Adrenal gland (tissue), 9 donors: ENCODE measurements at regions not wholly inside any gene's neighbourhood (a gene's known extent, or its start where the extent isn't known, plus 50 kb on each side); places are given as distances from the start of the nearest gene placed in this dataset.

Experiments
- DNase-seq, 7 donors: peaks; one replicate each; pipeline ENCODE4 v3.0.0-alpha.2; 2019 to 2020
- H3K27ac ChIP-seq, 5 donors: fragments of 200-600 bp; sonication (generic) in 4 of 5; 1 replicate in 3 of 5; 2 replicates in 2 of 5; pipeline versions ENCODE4 v1.5.1 to v1.8.0; 2016 to 2020; ENCODE audit warnings: mild to moderate bottlenecking in 1 of 5
- H3K27me3 ChIP-seq: fragments of 200-600 bp; 2 replicates; pipeline ENCODE4 v1.8.0; 2021
- H3K36me3 ChIP-seq, 2 donors: fragments of 200-600 bp; replicated peaks in 1 of 2; 1 replicate in 1 of 2; 2 replicates in 1 of 2; pipeline versions ENCODE4 v1.5.1 to v1.8.0; 2018 to 2022
- H3K4me1 ChIP-seq, 2 donors: fragments of 200-600 bp; replicated peaks in 1 of 2; 1 replicate in 1 of 2; 2 replicates in 1 of 2; pipeline versions ENCODE4 v1.5.1 to v1.8.0; 2018 to 2021
- H3K4me3 ChIP-seq, 4 donors: fragments of 200-600 bp; sonication (generic) in 3 of 4; one replicate each; pipeline ENCODE4 v1.5.1; 2016 to 2018
- H3K9me3 ChIP-seq, 3 donors: fragments of 200-600 bp; sonication (generic) in 1 of 3; replicated peaks in 1 of 3; 1 replicate in 2 of 3; 2 replicates in 1 of 3; pipeline versions ENCODE4 v1.5.1 to v1.8.0; 2016 to 2021
- POLR2A ChIP-seq, 2 donors: fragments of 450-650 bp; IDR thresholded peaks; one replicate each; pipeline ENCODE4 v1.6.1; 2017; ENCODE audit warnings: antibody characterized with exemption in 2 of 2, mild to moderate bottlenecking in 2 of 2, moderate library complexity in 1 of 2
- WGBS, 4 donors: extraction: QIAGEN DNeasy Blood & Tissue Kit in 2 of 4; methylation state at CpG; one replicate each; pipeline versions ENCODE4 v1.1.5 to v1.1.7; 2013 to 2017; 5-methylcytosine and 5-hydroxymethylcytosine counted together
- intact Hi-C, 2 donors: fragments of 100-400 bp; cut with DNase I; formaldehyde crosslinking; loops; one replicate each; pipeline versions ENCODE4 v1.14.1 to v1.15.0; 2022 to 2023
- TF ChIP-seq, protein P1 (sequence below), 6 experiments: fragments of 450-650 bp in 4 of 6; fragments of 200-600 bp in 2 of 6; sonication (generic) in 1 of 6; IDR thresholded peaks; 1 replicate in 5 of 6; 2 replicates in 1 of 6; pipeline versions ENCODE4 v1.5.1 to v1.8.0; 2016 to 2021; ENCODE audit warnings: antibody characterized with exemption in 6 of 6, mild to moderate bottlenecking in 2 of 6, moderate library complexity in 1 of 6
- donor health status: healthy with polysubstance abuse.
- donor health status: Bipolar disorder and iron deficiency.
- donor health status: DM: yes; HTN: yes; CAD: no.
- donor health status: DM: no; HTN: no; CAD: no.
- donor health status: DM: no; HTN: no; CAD: no.

DNA sequence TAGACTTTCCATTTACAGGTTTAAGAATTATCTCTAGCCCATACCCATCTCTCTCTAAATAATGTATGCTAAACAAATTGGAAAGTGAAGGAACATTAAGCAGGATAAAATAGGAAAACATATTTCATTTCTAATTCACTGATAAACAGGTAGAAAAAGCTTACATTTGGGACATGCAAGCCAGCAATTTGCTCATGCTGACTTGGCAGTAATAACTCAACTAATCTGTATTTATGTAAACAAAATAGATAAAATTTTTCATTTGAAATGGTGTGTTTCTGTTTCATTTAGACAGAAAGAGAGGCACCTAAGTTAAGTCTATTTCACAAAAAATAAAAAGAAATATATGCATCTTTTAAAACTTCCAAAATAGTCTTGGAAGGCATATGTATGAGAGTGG, 877.3 kb upstream of the LRRTM1 start:
- Histone ChIP-seq H3K4me3 (no peak overlapping the region), H3K36me3 (no peaks in the 10 kb centered on the region), H3K9me3 (no peaks in the 10 kb centered on the region), H3K4me1 (no peaks in the 10 kb centered on the region), H3K27ac (no peak overlapping the region), H3K27me3 (no peaks in the 10 kb centered on the region)
- no peak for DNase-seq
- intact Hi-C loops = no loop called here
- TF ChIP-seq, protein P1, sequence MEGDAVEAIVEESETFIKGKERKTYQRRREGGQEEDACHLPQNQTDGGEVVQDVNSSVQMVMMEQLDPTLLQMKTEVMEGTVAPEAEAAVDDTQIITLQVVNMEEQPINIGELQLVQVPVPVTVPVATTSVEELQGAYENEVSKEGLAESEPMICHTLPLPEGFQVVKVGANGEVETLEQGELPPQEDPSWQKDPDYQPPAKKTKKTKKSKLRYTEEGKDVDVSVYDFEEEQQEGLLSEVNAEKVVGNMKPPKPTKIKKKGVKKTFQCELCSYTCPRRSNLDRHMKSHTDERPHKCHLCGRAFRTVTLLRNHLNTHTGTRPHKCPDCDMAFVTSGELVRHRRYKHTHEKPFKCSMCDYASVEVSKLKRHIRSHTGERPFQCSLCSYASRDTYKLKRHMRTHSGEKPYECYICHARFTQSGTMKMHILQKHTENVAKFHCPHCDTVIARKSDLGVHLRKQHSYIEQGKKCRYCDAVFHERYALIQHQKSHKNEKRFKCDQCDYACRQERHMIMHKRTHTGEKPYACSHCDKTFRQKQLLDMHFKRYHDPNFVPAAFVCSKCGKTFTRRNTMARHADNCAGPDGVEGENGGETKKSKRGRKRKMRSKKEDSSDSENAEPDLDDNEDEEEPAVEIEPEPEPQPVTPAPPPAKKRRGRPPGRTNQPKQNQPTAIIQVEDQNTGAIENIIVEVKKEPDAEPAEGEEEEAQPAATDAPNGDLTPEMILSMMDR (IDR thresholded peaks at IDR 0.05) = no peak
- TF ChIP-seq POLR2A (IDR thresholded peaks at IDR 0.05) = no peak

DNA sequence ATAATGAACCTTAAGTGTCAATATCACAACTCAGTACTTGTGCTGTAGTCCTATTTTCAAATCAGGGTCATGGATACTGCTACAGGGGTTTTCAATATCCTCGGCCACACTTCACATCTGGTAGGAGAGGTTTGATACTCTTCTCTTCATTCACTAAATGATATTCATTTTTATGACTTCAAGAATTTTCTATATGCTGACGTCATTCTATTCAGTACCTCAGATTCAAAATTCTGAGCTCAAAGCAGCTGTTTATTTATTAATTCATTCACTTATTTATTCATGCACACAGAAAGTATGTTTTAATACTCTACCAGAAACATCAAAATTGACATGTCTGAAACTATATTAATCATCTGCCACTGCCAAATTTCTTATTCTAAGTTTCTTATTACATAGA, 866.9 kb upstream of the LRRTM1 start:
- WGBS, 4 donors = 66 to 73% (median 68%) methylated on average over 2 of the region's 2 CpGs
- Histone ChIP-seq H3K27ac (no peak overlapping the region), H3K4me3 (no peak overlapping the region), H3K27me3 (no peaks in the 10 kb centered on the region), H3K4me1 (no peaks in the 10 kb centered on the region), H3K9me3 (no peaks in the 10 kb centered on the region), H3K36me3 (no peaks in the 10 kb centered on the region)
- intact Hi-C loops = no loop called here
- TF ChIP-seq, protein P1 (IDR thresholded peaks at IDR 0.05) = no peak
- TF ChIP-seq POLR2A (IDR thresholded peaks at IDR 0.05) = no peak
- DNase-seq = no peak

DNA sequence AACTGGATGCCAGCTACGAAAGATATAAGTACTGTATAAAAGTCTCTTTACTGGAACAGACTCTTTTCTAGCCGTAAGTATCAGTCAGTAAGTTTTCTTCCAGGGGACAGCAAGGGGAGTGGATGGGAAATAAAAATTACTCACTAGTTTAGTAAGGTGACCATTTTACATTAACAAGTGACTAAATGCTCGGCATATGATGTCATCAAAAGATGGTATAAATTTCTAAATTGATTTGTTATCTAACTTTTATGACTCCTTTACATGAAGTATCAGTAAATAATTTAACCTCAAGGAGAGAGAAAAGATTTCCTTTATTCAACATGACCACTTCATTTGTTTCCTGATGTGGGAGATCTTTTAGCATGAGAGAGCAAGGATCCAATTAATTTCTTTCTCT, 859.0 kb upstream of the LRRTM1 start:
- TF ChIP-seq, protein P1 (IDR thresholded peaks at IDR 0.05) = no peak
- no peak for TF ChIP-seq POLR2A (IDR thresholded peaks at IDR 0.05)
- 59 to 83% (median 70%) methylated on average over 3 of the region's 3 CpGs for WGBS, 4 donors
- intact Hi-C loops = no loop called here

DNA sequence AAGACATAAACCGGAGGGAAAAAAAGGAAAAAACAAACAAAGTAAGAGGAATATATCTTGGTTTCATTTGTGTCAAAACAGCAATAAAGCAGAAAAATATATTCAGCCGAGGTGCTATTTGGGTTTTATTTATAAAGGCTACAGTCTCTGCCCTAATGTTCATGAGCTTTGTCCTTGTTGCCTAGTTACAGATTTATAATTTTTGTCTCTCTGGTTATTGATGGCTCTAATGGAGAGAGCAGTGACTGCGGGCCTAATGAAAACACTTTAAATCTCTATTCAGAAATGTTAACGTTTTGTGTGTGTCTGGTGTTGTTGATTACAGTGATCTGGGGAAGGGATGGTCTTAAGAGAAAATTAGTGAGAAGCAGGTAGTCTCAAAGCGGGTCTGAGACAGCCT, 854.0 kb upstream of the LRRTM1 start:
- intact Hi-C loops = no loop called here
- H3K36me3 ChIP-seq = no peaks in the 10 kb centered on the region
- H3K27ac ChIP-seq = no peak overlapping the region
- no peaks in the 10 kb centered on the region for H3K4me1 ChIP-seq
- WGBS, 4 donors = 35 to 44% (median 42%) methylated on average over 5 of the region's 5 CpGs
- TF ChIP-seq, protein P1 (IDR thresholded peaks at IDR 0.05) = no peak
- no peak for TF ChIP-seq POLR2A (IDR thresholded peaks at IDR 0.05)
- H3K9me3 ChIP-seq = no peaks in the 10 kb centered on the region
- H3K4me3 ChIP-seq = no peak overlapping the region
- DNase-seq = no peak
- no peaks in the 10 kb centered on the region for H3K27me3 ChIP-seq

More for the DNA sequence above, 859.0 kb upstream of the LRRTM1 start:
- H3K4me3 ChIP-seq = no peak overlapping the region
- DNase-seq = no peak
- no peaks in the 10 kb centered on the region for H3K36me3 ChIP-seq
- H3K27me3 ChIP-seq = no peaks in the 10 kb centered on the region
- H3K9me3 ChIP-seq = no peaks in the 10 kb centered on the region
- H3K4me1 ChIP-seq = no peaks in the 10 kb centered on the region
- H3K27ac ChIP-seq = no peak overlapping the region
